Neural cell (in vitro differentiated cells): ENCODE measurements at regions not wholly inside any gene's neighbourhood (a gene's known extent, or its start where the extent isn't known, plus 50 kb on each side); places are given as distances from the start of the nearest gene placed in this dataset.
"Not testable (repeated sequence)": the region's sequence is repeated elsewhere in the genome, so short reads cannot be mapped to it uniquely, and the experiment has no call there.

Experiments
- H2AFZ ChIP-seq: fragments of 200-600, 300-800 bp; sonication (generic), shearing (Covaris generic); 2 replicates; pipeline ENCODE4 v1.6.0; 2014; ENCODE audit warnings: low read depth, mild to moderate bottlenecking, antibody characterized with exemption, low read length, moderate library complexity
- H3F3A ChIP-seq: fragments of 200-600 bp; shearing (Covaris generic); 2 replicates; pipeline ENCODE4 v1.6.1; 2016; ENCODE audit warnings: mild to moderate bottlenecking, moderate library complexity, mixed read lengths, antibody characterized with exemption, low read length; ENCODE audit not compliant: insufficient read depth, poor library complexity, severe bottlenecking
- H3K27ac ChIP-seq: fragments of 200-600, 300-800 bp; sonication (generic), shearing (Covaris generic); 2 replicates; pipeline ENCODE4 v1.5.1; 2014; ENCODE audit warnings: mild to moderate bottlenecking, low read length, moderate library complexity
- H3K27me3 ChIP-seq: fragments of 300-800, 200-600 bp; sonication (generic), shearing (Covaris generic); 2 replicates; pipeline ENCODE4 v1.6.0; 2014; ENCODE audit warnings: mild to moderate bottlenecking, low read depth, low read length, moderate library complexity; ENCODE audit not compliant: insufficient read depth
- H3K36me3 ChIP-seq: fragments of 300-800, 200-600 bp; sonication (generic), shearing (Covaris generic); 2 replicates; pipeline ENCODE4 v1.5.1; 2014; ENCODE audit warnings: mild to moderate bottlenecking, antibody characterized with exemption, low read length, moderate library complexity; ENCODE audit not compliant: insufficient read depth
- H3K4me2 ChIP-seq: fragments of 300-800, 200-600 bp; sonication (generic), shearing (Covaris generic); 2 replicates; pipeline ENCODE4 v1.6.0; 2014; ENCODE audit warnings: mild to moderate bottlenecking, low read length
- H3K4me3 ChIP-seq: fragments of 300-800, 200-600 bp; sonication (generic), shearing (Covaris generic); 2 replicates; pipeline ENCODE4 v1.5.1; 2014; ENCODE audit warnings: mild to moderate bottlenecking, low read length, moderate library complexity
- H3K79me2 ChIP-seq: fragments of 200-600 bp; shearing (Covaris generic); replicated peaks from 2 replicates; pipeline ENCODE4 v1.6.0; 2014; ENCODE audit warnings: mild to moderate bottlenecking, low read length, moderate library complexity; ENCODE audit not compliant: insufficient read depth
- H3K9ac ChIP-seq: fragments of 300-800, 200-600 bp; sonication (generic), shearing (Covaris generic); 2 replicates; pipeline ENCODE4 v1.6.1; 2016; ENCODE audit warnings: mild to moderate bottlenecking, low read length, mixed read lengths
- H3K9me2 ChIP-seq: fragments of 200-600 bp; shearing (Covaris generic); 2 replicates; pipeline ENCODE4 v1.6.1; 2016; ENCODE audit warnings: mild to moderate bottlenecking, low read length, mixed read lengths; ENCODE audit not compliant: insufficient read depth
- H3K9me3 ChIP-seq: fragments of 200-600, 300-800 bp; sonication (generic), shearing (Covaris generic); 2 replicates; pipeline ENCODE4 v1.6.1; 2016; ENCODE audit warnings: mild to moderate bottlenecking, mixed run types, low read length, moderate library complexity, mixed read lengths
- H4K20me1 ChIP-seq: fragments of 200-600 bp; shearing (Covaris generic); 2 replicates; pipeline ENCODE4 v1.6.1; 2016; ENCODE audit warnings: mild to moderate bottlenecking, mixed run types; ENCODE audit not compliant: insufficient read depth
- CTCF ChIP-seq: fragments of 450-650 bp; IDR thresholded peaks from 2 replicates; pipeline ENCODE4 v1.5.1; 2014; ENCODE audit warnings: antibody characterized with exemption, mild to moderate bottlenecking, moderate library complexity; ENCODE audit not compliant: poor library complexity, severe bottlenecking
- EP300 ChIP-seq: fragments of 450-650 bp; conservative IDR thresholded peaks from 2 replicates; pipeline ENCODE4 v1.6.1; 2014; ENCODE audit warnings: antibody characterized with exemption, mild to moderate bottlenecking, moderate library complexity; ENCODE audit not compliant: poor library complexity, severe bottlenecking
- EZH2 ChIP-seq: fragments of 200-600, 300-800 bp; shearing (Covaris generic), sonication (generic); IDR thresholded peaks from 2 replicates; pipeline ENCODE4 v1.6.1; 2014; ENCODE audit warnings: antibody characterized with exemption, low read length, borderline replicate concordance, mild to moderate bottlenecking; ENCODE audit not compliant: insufficient read depth, poor library complexity, severe bottlenecking
- MXI1 ChIP-seq: fragments of 450-650 bp; conservative IDR thresholded peaks from 2 replicates; pipeline ENCODE4 v1.6.1; 2014; ENCODE audit warnings: antibody characterized with exemption, mild to moderate bottlenecking; ENCODE audit not compliant: poor library complexity, severe bottlenecking
- POLR2AphosphoS5 ChIP-seq: IDR thresholded peaks from 2 replicates; pipeline ENCODE4 v1.6.1; 2012
- RAD21 ChIP-seq: fragments of 450-650 bp; conservative IDR thresholded peaks from 2 replicates; pipeline ENCODE4 v1.6.1; 2014; ENCODE audit warnings: antibody characterized with exemption, mild to moderate bottlenecking, moderate library complexity
- REST ChIP-seq: IDR thresholded peaks from 2 replicates; pipeline ENCODE4 v1.6.1; 2012; ENCODE audit warnings: borderline replicate concordance
- SMC3 ChIP-seq: fragments of 450-650 bp; conservative IDR thresholded peaks from 2 replicates; pipeline ENCODE4 v1.6.1; 2014; ENCODE audit warnings: antibody characterized with exemption, mild to moderate bottlenecking, moderate library complexity; ENCODE audit not compliant: poor library complexity
- TAF1 ChIP-seq: IDR thresholded peaks from 2 replicates; pipeline ENCODE4 v1.6.1; 2012; ENCODE audit warnings: low read depth

GRCh38 chr5:12665772-12666171 is 761.5 kb upstream of the CTNND2 start:
- H3K9ac ChIP-seq, H3F3A ChIP-seq, H3K4me2 ChIP-seq: not testable (repeated sequence)

GRCh38 chr5:12662545-12663314 is 758.5 kb upstream of the CTNND2 start:
- Histone ChIP-seq H3K27ac (no peak overlapping the region), H3K9ac (no peak overlapping the region), H3K36me3 (no peaks in the 10 kb centered on the region), H4K20me1 (no peaks in the 10 kb centered on the region), H3K9me3 (no peaks in the 10 kb centered on the region), H3K4me2 (no peak overlapping the region), H3F3A (no peaks in the 10 kb centered on the region), H3K9me2 (no peaks in the 10 kb centered on the region), H2AFZ (no peak overlapping the region), H3K79me2 (no peaks in the 10 kb centered on the region), H3K4me3 (no peak overlapping the region), H3K27me3 (no peaks in the 10 kb centered on the region)
- TF ChIP-seq SMC3 (no peak), MXI1 (no peak), EP300 (no peak), TAF1 (no peak), POLR2AphosphoS5 (no peak), REST (no peak), EZH2 (no peak), CTCF (no peak), RAD21 (no peak)

More at GRCh38 chr5:12665772-12666171, 761.5 kb upstream of the CTNND2 start:
- not testable (repeated sequence) for H2AFZ ChIP-seq, H3K9me2 ChIP-seq, H3K4me3 ChIP-seq, H3K79me2 ChIP-seq, H4K20me1 ChIP-seq, H3K27ac ChIP-seq, H3K9me3 ChIP-seq, H3K27me3 ChIP-seq, H3K36me3 ChIP-seq
